ENCODE measurements at regions not wholly inside any gene's neighbourhood (a gene's known extent, or its start where the extent isn't known, plus 50 kb on each side); places are given as distances from the start of the nearest gene placed in this dataset.

- no peak for DNase-seq (ENCODE audit: low read depth)
- no peak for TF ChIP-seq CTCF (IDR thresholded peaks at IDR 0.05; ENCODE audit: insufficient read depth, low read depth, low read length, missing control alignments)
- H3K4me3 ChIP-seq (ENCODE audit: low read length): no peak overlapping the region
Observed at GRCh38 chr1:95180371-95180770, 53.6 kb upstream of the RWDD3 start.

- TF ChIP-seq CTCF (IDR thresholded peaks at IDR 0.05; ENCODE audit: insufficient read depth, low read depth, low read length, missing control alignments): no peak
- H3K4me3 ChIP-seq (ENCODE audit: low read length): no peak overlapping the region
- no peak for DNase-seq (ENCODE audit: low read depth)
Observed at GRCh38 chr1:95181096-95181495, 52.9 kb upstream of the RWDD3 start.

GRCh38 chr1:95183952-95184351, 50.1 kb upstream of the RWDD3 start:
- no peak overlapping the region for H3K4me3 ChIP-seq (ENCODE audit: low read length)
- TF ChIP-seq CTCF (IDR thresholded peaks at IDR 0.05; ENCODE audit: insufficient read depth, low read depth, low read length, missing control alignments): no peak
- DNase-seq (ENCODE audit: low read depth): no peak
